T-cell (primary cell): ENCODE measurements at regions not wholly inside any gene's neighbourhood (a gene's known extent, or its start where the extent isn't known, plus 50 kb on each side); places are given as distances from the start of the nearest gene placed in this dataset.

Experiments
- ATAC-seq, 4 experiments: fragments of 200-7000 bp in 3 of 4; fragments of 150-1000 bp in 1 of 4; cut with Tn5 transposase; replicated peaks in 1 of 4; 1 replicate in 3 of 4; 2 replicates in 1 of 4; pipeline ENCODE4 v1.10.0; 2021; ENCODE audit warnings: moderate library complexity in 3 of 4, mild to moderate bottlenecking in 2 of 4, moderate number of reproducible peaks in 1 of 4
- CTCF ChIA-PET, 2 donors: fragments of 300-600 bp; sonication (Branson Sonifier 250); formaldehyde crosslinking; loops; one replicate each; lab custom pipeline; 2022; ENCODE audit warnings: antibody characterized with exemption in 2 of 2; lab: Charles Lee
- POLR2A ChIA-PET, 2 donors: fragments of 300-600 bp; sonication (Branson Sonifier 250); formaldehyde crosslinking; loops; one replicate each; lab custom pipeline; 2022; ENCODE audit warnings: antibody characterized with exemption in 2 of 2; lab: Charles Lee
- DNase-seq, 35 experiments: peaks; one replicate each; pipeline versions ENCODE4 v3.0.0 to v3.0.0-alpha.2; 2013 to 2023
- H3K27ac ChIP-seq: one replicate; pipeline ENCODE4 v1.5.1; 2013; ENCODE audit warnings: low read length
- H3K27me3 ChIP-seq, 2 experiments: replicated peaks in 1 of 2; 1 replicate in 1 of 2; 2 replicates in 1 of 2; pipeline versions ENCODE4 v1.6.1 to v1.7.0; 2013; ENCODE audit warnings: low read length in 1 of 2, mixed read lengths in 1 of 2; ENCODE audit not compliant: control insufficient read depth in 2 of 2, insufficient read depth in 2 of 2; ENCODE audit errors: extremely low read depth in 1 of 2
- H3K36me3 ChIP-seq, 2 donors: 1 replicate in 1 of 2; 2 replicates in 1 of 2; pipeline versions ENCODE4 v1.6.1 to v1.7.0; 2013; ENCODE audit warnings: low read length in 1 of 2; ENCODE audit not compliant: control insufficient read depth in 2 of 2, insufficient read depth in 1 of 2; ENCODE audit errors: extremely low read depth in 1 of 2
- H3K4me1 ChIP-seq, 2 experiments: 1 replicate in 1 of 2; 2 replicates in 1 of 2; pipeline versions ENCODE4 v1.6.1 to v1.7.0; 2013; ENCODE audit warnings: low read length in 2 of 2, mixed read lengths in 1 of 2; ENCODE audit not compliant: insufficient read depth in 2 of 2, control insufficient read depth in 1 of 2; ENCODE audit errors: extremely low read depth in 1 of 2
- H3K4me3 ChIP-seq, 2 donors: 1 replicate in 1 of 2; 2 replicates in 1 of 2; pipeline versions ENCODE4 v1.5.1 to v1.7.0; 2013; ENCODE audit warnings: mild to moderate bottlenecking in 2 of 2, low read length in 1 of 2, moderate library complexity in 1 of 2; ENCODE audit not compliant: control insufficient read depth in 1 of 2; ENCODE audit errors: extremely low read depth in 1 of 2
- H3K9me3 ChIP-seq: 2 replicates; pipeline ENCODE4 v1.7.0; 2013
- H3K27ac Mint-ChIP-seq, 2 donors: one replicate each; pipeline ENCODE4 v1.8.0; 2020 to 2021; ENCODE audit warnings: mild to moderate bottlenecking in 2 of 2, mixed read lengths in 2 of 2
- H3K27me3 Mint-ChIP-seq, 2 donors: one replicate each; pipeline ENCODE4 v1.8.0; 2021 to 2022; ENCODE audit warnings: mixed read lengths in 2 of 2
- H3K36me3 Mint-ChIP-seq: one replicate; pipeline ENCODE4 v1.8.0; 2021; ENCODE audit warnings: mixed read lengths
- H3K4me1 Mint-ChIP-seq, 3 donors: one replicate each; pipeline ENCODE4 v1.8.0; 2020 to 2022; ENCODE audit warnings: mixed read lengths in 3 of 3, mild to moderate bottlenecking in 1 of 3
- H3K4me3 Mint-ChIP-seq, 3 donors: one replicate each; pipeline ENCODE4 v1.8.0; 2020 to 2022; ENCODE audit warnings: mild to moderate bottlenecking in 3 of 3, mixed read lengths in 3 of 3, moderate library complexity in 3 of 3
- H3K9me3 Mint-ChIP-seq, 3 donors: one replicate each; pipeline ENCODE4 v1.8.0; 2020 to 2022; ENCODE audit warnings: mixed read lengths in 3 of 3
- WGBS: methylation state at CpG from one replicate; pipeline ENCODE4 v1.1.5; 2013; ENCODE audit warnings: missing lambda C conversion rate; ENCODE audit not compliant: insufficient coverage; 5-methylcytosine and 5-hydroxymethylcytosine counted together

GRCh38 chr14:87830443-87831096 is 162.4 kb downstream of the GALC start:
- Mint-ChIP-seq H3K9me3 (peaks cover 0 to 3% (median 0%) of the 10 kb centered on the region in 3 donors), H3K27me3 (peaks cover 17 to 22% of the 10 kb centered on the region in 2 donors), H3K27ac (no peak overlapping the region), H3K36me3 (no peaks in the 10 kb centered on the region), H3K4me3 (no peak overlapping the region), H3K4me1 (no peaks in the 10 kb centered on the region)
- Histone ChIP-seq H3K4me1 (no peaks in the 10 kb centered on the region), H3K27me3 (no peaks in the 10 kb centered on the region), H3K9me3 (no peaks in the 10 kb centered on the region), H3K36me3 (no peaks in the 10 kb centered on the region), H3K4me3 (no peak overlapping the region), H3K27ac (no peak overlapping the region)
- CTCF ChIA-PET, result no interaction called here
- WGBS, result 80% methylated on average over 1 of the region's 2 CpGs
- ATAC-seq (no peak), DNase-seq (no peak)
- POLR2A ChIA-PET, result no interaction called here

- H3K9me3 Mint-ChIP-seq, result peaks cover 0 to 3% (median 0%) of the 10 kb centered on the region in 3 donors
These were observed 163.4 kb downstream of the GALC start for GRCh38 chr14:87829543-87829942.

GRCh38 chr14:87824266-87824665 is 168.7 kb downstream of the GALC start:
- peaks cover 5 to 8% of the 10 kb centered on the region in 2 donors for H3K27me3 Mint-ChIP-seq
- H3K4me1 Mint-ChIP-seq, result no peaks in the 10 kb centered on the region
- H3K4me3 Mint-ChIP-seq, result no peak overlapping the region
- Histone ChIP-seq H3K4me3 (no peak overlapping the region), H3K36me3 (no peaks in the 10 kb centered on the region), H3K4me1 (no peaks in the 10 kb centered on the region), H3K27ac (no peak overlapping the region), H3K27me3 (no peaks in the 10 kb centered on the region), H3K9me3 (no peaks in the 10 kb centered on the region)
- no peaks in the 10 kb centered on the region for H3K9me3 Mint-ChIP-seq
- no peaks in the 10 kb centered on the region for H3K36me3 Mint-ChIP-seq
- H3K27ac Mint-ChIP-seq, result no peak overlapping the region
- ATAC-seq (no peak), DNase-seq (no peak)
- ChIA-PET POLR2A (no interaction called here), CTCF (no interaction called here)

More at GRCh38 chr14:87829543-87829942, 163.4 kb downstream of the GALC start:
- DNase-seq (no peak), ATAC-seq (no peak)
- H3K27me3 Mint-ChIP-seq, result peaks cover 17 to 21% of the 10 kb centered on the region in 2 donors
- Histone ChIP-seq H3K36me3 (no peaks in the 10 kb centered on the region), H3K4me1 (no peaks in the 10 kb centered on the region), H3K27ac (no peak overlapping the region), H3K27me3 (no peaks in the 10 kb centered on the region), H3K9me3 (no peaks in the 10 kb centered on the region), H3K4me3 (no peak overlapping the region)
- H3K36me3 Mint-ChIP-seq, result no peaks in the 10 kb centered on the region
- H3K4me1 Mint-ChIP-seq, result no peaks in the 10 kb centered on the region
- POLR2A ChIA-PET, result interaction anchor here in 1 of 2 donors (0.6 kb wide), 1 partner anchor 46 kb away, joined by 3 read pairs; no protein-coding TSS in a partner anchor
- CTCF ChIA-PET, result no interaction called here
- no peak overlapping the region for H3K4me3 Mint-ChIP-seq
- H3K27ac Mint-ChIP-seq, result no peak overlapping the region

GRCh38 chr14:87816416-87816815 is 176.6 kb downstream of the GALC start:
- ChIA-PET POLR2A (no interaction called here), CTCF (interaction anchor here in 1 of 2 donors (1.2 kb wide), 1 partner anchor 12 kb away, joined by 4 read pairs; no protein-coding TSS in a partner anchor)
- no peaks in the 10 kb centered on the region for H3K9me3 ChIP-seq
- no peak overlapping the region for H3K27ac ChIP-seq
- no peak overlapping the region for H3K27ac Mint-ChIP-seq
- peaks cover 11 to 22% of the 10 kb centered on the region in 2 donors for H3K27me3 Mint-ChIP-seq
- H3K36me3 Mint-ChIP-seq, result peaks cover 5% of the 10 kb centered on the region
- peaks cover 0 to 3% of the 10 kb centered on the region in 2 experiments for H3K27me3 ChIP-seq
- H3K36me3 ChIP-seq, result no peaks in the 10 kb centered on the region
- ATAC-seq, result no peak
- no peaks in the 10 kb centered on the region for H3K4me1 ChIP-seq
- 80% methylated on average over 1 of the region's 3 CpGs for WGBS
- no peaks in the 10 kb centered on the region for H3K4me1 Mint-ChIP-seq
- H3K4me3 ChIP-seq, result no peak overlapping the region
- H3K4me3 Mint-ChIP-seq, result no peak overlapping the region
- H3K9me3 Mint-ChIP-seq, result peaks cover 2 to 15% (median 14%) of the 10 kb centered on the region in 3 donors
- no peak for DNase-seq

- peaks cover 2 to 15% (median 14%) of the 10 kb centered on the region in 3 donors for H3K9me3 Mint-ChIP-seq
- H3K9me3 ChIP-seq, result no peaks in the 10 kb centered on the region
- H3K4me3 Mint-ChIP-seq, result no peak overlapping the region
- DNase-seq (no peak), ATAC-seq (no peak)
- no peak overlapping the region for H3K27ac ChIP-seq
- peaks cover 9 to 22% of the 10 kb centered on the region in 2 donors for H3K27me3 Mint-ChIP-seq
- peaks cover 0 to 3% of the 10 kb centered on the region in 2 experiments for H3K27me3 ChIP-seq
- CTCF ChIA-PET, result no interaction called here
- H3K36me3 Mint-ChIP-seq, result peaks cover 5% of the 10 kb centered on the region
- no peaks in the 10 kb centered on the region for H3K4me1 ChIP-seq
- POLR2A ChIA-PET, result no interaction called here
- WGBS, result 80% methylated on average over 1 of the region's 9 CpGs
- no peaks in the 10 kb centered on the region for H3K36me3 ChIP-seq
- no peaks in the 10 kb centered on the region for H3K4me1 Mint-ChIP-seq
- no peak overlapping the region for H3K27ac Mint-ChIP-seq
- no peak overlapping the region for H3K4me3 ChIP-seq
These were observed 177.9 kb downstream of the GALC start for GRCh38 chr14:87815121-87815520.

- H3K4me1 Mint-ChIP-seq, result no peaks in the 10 kb centered on the region
- 85% methylated on average over 4 of the region's 4 CpGs for WGBS
- no peaks in the 10 kb centered on the region for H3K4me1 ChIP-seq
- H3K36me3 Mint-ChIP-seq, result peaks cover 4% of the 10 kb centered on the region
- CTCF ChIA-PET, result no interaction called here
- no peak overlapping the region for H3K27ac ChIP-seq
- H3K36me3 ChIP-seq, result no peaks in the 10 kb centered on the region
- ATAC-seq, result no peak
- H3K27me3 ChIP-seq, result peaks cover 0 to 1% of the 10 kb centered on the region in 2 experiments
- H3K9me3 Mint-ChIP-seq, result peaks cover 2 to 12% (median 11%) of the 10 kb centered on the region in 3 donors
- DNase-seq, result no peak
- no peak overlapping the region for H3K4me3 ChIP-seq
- H3K4me3 Mint-ChIP-seq, result no peak overlapping the region
- H3K9me3 ChIP-seq, result no peaks in the 10 kb centered on the region
- H3K27ac Mint-ChIP-seq, result no peak overlapping the region
- POLR2A ChIA-PET, result no interaction called here
- H3K27me3 Mint-ChIP-seq, result peaks cover 14 to 23% of the 10 kb centered on the region in 2 donors
These were observed 179.3 kb downstream of the GALC start for GRCh38 chr14:87813686-87814085.
